ENCODE measurements at regions not wholly inside any gene's neighbourhood (a gene's known extent, or its start where the extent isn't known, plus 50 kb on each side); places are given as distances from the start of the nearest gene placed in this dataset.
"Not testable (repeated sequence)": the region's sequence is repeated elsewhere in the genome, so short reads cannot be mapped to it uniquely, and the experiment has no call there.

DNA sequence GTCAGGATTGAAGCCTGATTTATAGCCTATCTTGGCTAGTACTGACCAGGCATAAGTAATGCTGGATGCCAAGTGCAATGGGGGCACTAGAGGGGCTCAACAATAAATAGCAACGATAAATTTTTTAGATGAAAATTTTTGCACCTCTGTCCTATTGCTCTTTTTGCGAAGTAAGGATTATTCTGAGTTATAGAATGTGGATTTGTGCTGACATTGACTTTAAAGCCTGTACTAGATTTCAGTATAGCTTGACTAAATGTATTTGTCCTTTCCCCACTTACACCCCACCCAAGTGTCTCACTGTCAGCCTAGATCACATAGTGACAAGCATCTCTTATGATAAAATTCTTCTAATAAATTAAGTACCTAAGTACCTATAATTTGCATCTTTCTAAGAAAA is 757.0 kb downstream of the GRIK2 start:
- TF ChIP-seq EZH2 (IDR thresholded peaks at IDR 0.05; ENCODE audit: borderline replicate concordance, low read depth, low read length, severe bottlenecking): no peak
- TF ChIP-seq, protein P1, sequence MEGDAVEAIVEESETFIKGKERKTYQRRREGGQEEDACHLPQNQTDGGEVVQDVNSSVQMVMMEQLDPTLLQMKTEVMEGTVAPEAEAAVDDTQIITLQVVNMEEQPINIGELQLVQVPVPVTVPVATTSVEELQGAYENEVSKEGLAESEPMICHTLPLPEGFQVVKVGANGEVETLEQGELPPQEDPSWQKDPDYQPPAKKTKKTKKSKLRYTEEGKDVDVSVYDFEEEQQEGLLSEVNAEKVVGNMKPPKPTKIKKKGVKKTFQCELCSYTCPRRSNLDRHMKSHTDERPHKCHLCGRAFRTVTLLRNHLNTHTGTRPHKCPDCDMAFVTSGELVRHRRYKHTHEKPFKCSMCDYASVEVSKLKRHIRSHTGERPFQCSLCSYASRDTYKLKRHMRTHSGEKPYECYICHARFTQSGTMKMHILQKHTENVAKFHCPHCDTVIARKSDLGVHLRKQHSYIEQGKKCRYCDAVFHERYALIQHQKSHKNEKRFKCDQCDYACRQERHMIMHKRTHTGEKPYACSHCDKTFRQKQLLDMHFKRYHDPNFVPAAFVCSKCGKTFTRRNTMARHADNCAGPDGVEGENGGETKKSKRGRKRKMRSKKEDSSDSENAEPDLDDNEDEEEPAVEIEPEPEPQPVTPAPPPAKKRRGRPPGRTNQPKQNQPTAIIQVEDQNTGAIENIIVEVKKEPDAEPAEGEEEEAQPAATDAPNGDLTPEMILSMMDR (IDR thresholded peaks at IDR 0.05; ENCODE audit: borderline replicate concordance, extremely low read depth, low read length, poor library complexity, severe bottlenecking): no peak
- Histone ChIP-seq H3K4me3 (ENCODE audit: low read depth in 1 of 2, low read length in 2 of 2) (no peak overlapping the region), H3K27ac (ENCODE audit: low read length) (no peak overlapping the region), H2AFZ (ENCODE audit: low read depth, low read length) (no peak overlapping the region), H3K79me2 (ENCODE audit: insufficient read depth, low read length) (no peaks in the 10 kb centered on the region), H3K27me3 (ENCODE audit: insufficient read depth, low read length, poor library complexity) (no peaks in the 10 kb centered on the region), H3K4me2 (ENCODE audit: insufficient read depth, low read length) (no peak overlapping the region), H4K20me1 (ENCODE audit: insufficient read depth, low read length) (no peaks in the 10 kb centered on the region), H3K4me1 (ENCODE audit: insufficient read depth, low read length) (no peaks in the 10 kb centered on the region), H3K9ac (ENCODE audit: low read depth, low read length) (no peak overlapping the region), H3K9me3 (ENCODE audit: insufficient read depth, low read length, severe bottlenecking) (no peaks in the 10 kb centered on the region), H3K36me3 (ENCODE audit: insufficient read depth, low read length) (no peaks in the 10 kb centered on the region)
- ATAC-seq (ENCODE audit: insufficient read depth, low read depth) (no peak), DNase-seq (no peak)

DNA sequence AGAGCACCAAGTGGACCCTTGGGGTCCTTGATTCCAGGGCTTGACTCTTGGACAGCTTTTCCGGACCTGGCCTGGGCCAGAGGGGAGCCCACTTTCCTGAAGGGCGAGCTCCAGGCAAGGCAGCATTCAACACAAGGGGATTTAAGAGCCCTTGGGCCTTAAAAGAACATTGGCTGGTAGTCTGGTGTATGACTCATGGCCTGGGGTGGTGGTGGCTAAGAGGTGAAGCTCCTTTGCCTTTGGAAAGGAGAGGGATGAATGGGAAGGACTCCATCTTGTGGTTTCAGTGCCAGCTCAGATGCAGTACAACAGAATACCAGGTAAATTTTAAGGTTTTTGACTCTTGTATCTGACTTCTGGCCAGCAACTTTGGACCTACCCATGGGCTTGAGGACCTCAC is 760.7 kb downstream of the GRIK2 start:
- ATAC-seq (ENCODE audit: insufficient read depth, low read depth): no peak
- no peaks in the 10 kb centered on the region for H3K9me3 ChIP-seq (ENCODE audit: insufficient read depth, low read length, severe bottlenecking)
- no peak overlapping the region; the same call in 1 of the 2 replicates for H2AFZ ChIP-seq (ENCODE audit: low read depth, low read length)
- H3K27me3 ChIP-seq (ENCODE audit: insufficient read depth, low read length, poor library complexity): no peaks in the 10 kb centered on the region
- no peak overlapping the region for H3K9ac ChIP-seq (ENCODE audit: low read depth, low read length)
- H3K4me3 ChIP-seq (ENCODE audit: low read depth in 1 of 2, low read length in 2 of 2): no peak overlapping the region
- no peaks in the 10 kb centered on the region for H3K36me3 ChIP-seq (ENCODE audit: insufficient read depth, low read length)
- H3K79me2 ChIP-seq (ENCODE audit: insufficient read depth, low read length): no peaks in the 10 kb centered on the region
- no peaks in the 10 kb centered on the region for H4K20me1 ChIP-seq (ENCODE audit: insufficient read depth, low read length)
- no peak for DNase-seq
- H3K27ac ChIP-seq (ENCODE audit: low read length): no peak overlapping the region
- H3K4me2 ChIP-seq (ENCODE audit: insufficient read depth, low read length): no peak overlapping the region
- no peaks in the 10 kb centered on the region for H3K4me1 ChIP-seq (ENCODE audit: insufficient read depth, low read length)
- TF ChIP-seq, protein P1 (IDR thresholded peaks at IDR 0.05; ENCODE audit: borderline replicate concordance, extremely low read depth, low read length, poor library complexity, severe bottlenecking): no peak
- TF ChIP-seq EZH2 (IDR thresholded peaks at IDR 0.05; ENCODE audit: borderline replicate concordance, low read depth, low read length, severe bottlenecking): no peak

DNA sequence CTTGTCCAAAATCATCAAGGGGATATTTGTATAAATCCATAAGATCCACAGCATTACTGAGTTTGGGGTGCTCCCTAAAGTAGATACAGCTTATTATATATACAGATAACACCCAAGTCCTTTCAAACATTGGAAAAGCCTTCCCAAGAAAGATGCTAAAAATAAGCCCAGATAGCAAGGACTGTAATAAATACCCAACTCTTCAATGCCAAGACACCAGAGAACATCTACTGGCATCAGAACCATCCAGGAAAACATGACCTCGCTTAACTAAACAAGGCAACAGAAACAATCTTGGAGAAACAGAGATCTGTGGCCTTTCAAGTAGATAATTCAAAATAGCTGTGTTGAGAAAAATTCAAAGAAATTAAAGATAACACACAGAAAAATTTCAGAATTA is 761.4 kb downstream of the GRIK2 start:
- ATAC-seq (ENCODE audit: insufficient read depth, low read depth) (no peak), DNase-seq (no peak)
- no peaks in the 10 kb centered on the region for H3K27me3 ChIP-seq (ENCODE audit: insufficient read depth, low read length, poor library complexity)
- H3K36me3 ChIP-seq (ENCODE audit: insufficient read depth, low read length): no peaks in the 10 kb centered on the region
- H3K4me3 ChIP-seq (ENCODE audit: low read depth in 1 of 2, low read length in 2 of 2): no peak overlapping the region
- no peak for TF ChIP-seq EZH2 (IDR thresholded peaks at IDR 0.05; ENCODE audit: borderline replicate concordance, low read depth, low read length, severe bottlenecking)
- TF ChIP-seq, protein P1 (IDR thresholded peaks at IDR 0.05; ENCODE audit: borderline replicate concordance, extremely low read depth, low read length, poor library complexity, severe bottlenecking): no peak
- H2AFZ ChIP-seq (ENCODE audit: low read depth, low read length): no peak overlapping the region
- no peaks in the 10 kb centered on the region for H4K20me1 ChIP-seq (ENCODE audit: insufficient read depth, low read length)
- no peaks in the 10 kb centered on the region for H3K4me1 ChIP-seq (ENCODE audit: insufficient read depth, low read length)
- no peaks in the 10 kb centered on the region for H3K79me2 ChIP-seq (ENCODE audit: insufficient read depth, low read length)
- H3K9ac ChIP-seq (ENCODE audit: low read depth, low read length): no peak overlapping the region
- no peak overlapping the region for H3K4me2 ChIP-seq (ENCODE audit: insufficient read depth, low read length)
- H3K27ac ChIP-seq (ENCODE audit: low read length): no peak overlapping the region
- H3K9me3 ChIP-seq (ENCODE audit: insufficient read depth, low read length, severe bottlenecking): no peaks in the 10 kb centered on the region

DNA sequence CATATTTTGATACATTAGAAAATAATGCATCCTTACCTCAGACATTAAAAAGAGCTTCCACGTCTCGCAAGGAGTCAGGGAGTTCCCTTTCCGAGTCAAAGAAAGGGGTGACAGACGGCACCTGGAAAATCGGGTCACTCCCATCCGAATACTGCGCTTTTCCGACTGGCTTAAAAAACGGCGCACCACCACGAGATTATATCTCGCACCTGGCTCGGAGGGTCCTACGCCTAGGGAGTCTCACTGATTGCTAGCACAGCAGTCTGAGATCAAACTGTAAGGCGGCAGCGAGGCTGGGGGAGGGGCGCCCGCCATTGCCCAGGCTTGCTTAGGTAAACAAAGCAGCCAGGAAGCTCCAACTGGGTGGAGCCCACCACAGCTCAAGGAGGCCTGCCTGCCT is 776.3 kb downstream of the GRIK2 start:
- not testable (repeated sequence) for H3K4me3 ChIP-seq (ENCODE audit: low read depth in 1 of 2, low read length in 2 of 2); H3K27ac ChIP-seq (ENCODE audit: low read length); H3K27me3 ChIP-seq (ENCODE audit: insufficient read depth, low read length, poor library complexity); H3K36me3 ChIP-seq (ENCODE audit: insufficient read depth, low read length); DNase-seq; H3K9me3 ChIP-seq (ENCODE audit: insufficient read depth, low read length, severe bottlenecking); H3K79me2 ChIP-seq (ENCODE audit: insufficient read depth, low read length); H3K4me1 ChIP-seq (ENCODE audit: insufficient read depth, low read length); ATAC-seq (ENCODE audit: insufficient read depth, low read depth); H3K4me2 ChIP-seq (ENCODE audit: insufficient read depth, low read length); H4K20me1 ChIP-seq (ENCODE audit: insufficient read depth, low read length); H3K9ac ChIP-seq (ENCODE audit: low read depth, low read length); H2AFZ ChIP-seq (ENCODE audit: low read depth, low read length)
